ENCODE measurements at regions not wholly inside any gene's neighbourhood (a gene's known extent, or its start where the extent isn't known, plus 50 kb on each side); places are given as distances from the start of the nearest gene placed in this dataset.

GRCh38 chr11:114893329-114893728, 215.0 kb downstream of the NXPE2 start:
- no peak overlapping the region for H3K27ac ChIP-seq (replicated peaks; ENCODE audit: low read length)
- no peak overlapping the region for H2BK15ac ChIP-seq (ENCODE audit: low read length)
- H4K8ac ChIP-seq (ENCODE audit: low read depth, low read length) = no peak overlapping the region
- H2BK120ac ChIP-seq (ENCODE audit: low read depth, low read length) = no peak overlapping the region
- H3K14ac ChIP-seq (ENCODE audit: low read length) = no peak overlapping the region
- no peak overlapping the region for H2BK12ac ChIP-seq (ENCODE audit: low read length)
- no peak overlapping the region for H2BK5ac ChIP-seq (ENCODE audit: low read length)
- H3K4me2 ChIP-seq (ENCODE audit: insufficient read depth, low read length, poor library complexity, severe bottlenecking) = no peak overlapping the region
- no peak overlapping the region for H3K4ac ChIP-seq (ENCODE audit: low read length)
- H3K4me1 ChIP-seq (ENCODE audit: control insufficient read depth in 2 of 2, insufficient read depth in 1 of 2, low read depth in 1 of 2, low read length in 2 of 2) = peaks cover 0 to 13% of the 10 kb centered on the region in 2 donors
- H4K91ac ChIP-seq (ENCODE audit: low read depth, low read length, poor library complexity) = no peak overlapping the region
- H2AK5ac ChIP-seq (ENCODE audit: low read depth, low read length) = no peak overlapping the region
- peaks cover 0 to 2% of the 10 kb centered on the region in 2 donors for H3K9me3 ChIP-seq (replicated peaks in 1 of 2; ENCODE audit: control insufficient read depth in 2 of 2, insufficient read depth in 1 of 2, low read depth in 1 of 2, low read length in 2 of 2)
- H3K79me1 ChIP-seq (ENCODE audit: low read depth, low read length) = no peaks in the 10 kb centered on the region
- no peak overlapping the region for H3K4me3 ChIP-seq (ENCODE audit: low read length in 2 of 2)
- no peak overlapping the region for H2AFZ ChIP-seq (ENCODE audit: low read length)
- no peak overlapping the region for H3K23ac ChIP-seq (ENCODE audit: low read depth, low read length, poor library complexity)
- H3K18ac ChIP-seq (ENCODE audit: low read length) = no peak overlapping the region
- no peak for DNase-seq (ENCODE audit: low spot score)
- no CpG with 5 or more reads among the region's 5 CpGs for WGBS, 2 donors (ENCODE audit: extremely low coverage in 2 of 2, insufficient read length in 2 of 2, insufficient replicate concordance in 1 of 2)
- H3K36me3 ChIP-seq (replicated peaks in 1 of 2; ENCODE audit: control insufficient read depth in 2 of 2, insufficient read depth in 2 of 2, low read length in 2 of 2) = no peaks in the 10 kb centered on the region
- no peaks in the 10 kb centered on the region for H3K27me3 ChIP-seq (ENCODE audit: control insufficient read depth in 3 of 3, insufficient read depth in 3 of 3, low read depth in 1 of 3, low read length in 3 of 3)
- H3K9ac ChIP-seq (ENCODE audit: low read depth, low read length, poor library complexity) = no peak overlapping the region

- no peaks in the 10 kb centered on the region for H3K4me1 ChIP-seq (ENCODE audit: control insufficient read depth in 2 of 2, insufficient read depth in 1 of 2, low read depth in 1 of 2, low read length in 2 of 2)
- no peak overlapping the region for H3K4ac ChIP-seq (ENCODE audit: low read length)
- no peak overlapping the region for H3K23ac ChIP-seq (ENCODE audit: low read depth, low read length, poor library complexity)
- H3K27me3 ChIP-seq (ENCODE audit: control insufficient read depth in 3 of 3, insufficient read depth in 3 of 3, low read depth in 1 of 3, low read length in 3 of 3) = no peaks in the 10 kb centered on the region
- no peak overlapping the region for H3K4me3 ChIP-seq (ENCODE audit: low read length in 2 of 2)
- H2BK5ac ChIP-seq (ENCODE audit: low read length) = no peak overlapping the region
- DNase-seq (ENCODE audit: low spot score) = no peak
- H3K4me2 ChIP-seq (ENCODE audit: insufficient read depth, low read length, poor library complexity, severe bottlenecking) = no peak overlapping the region
- H3K9ac ChIP-seq (ENCODE audit: low read depth, low read length, poor library complexity) = no peak overlapping the region
- H3K27ac ChIP-seq (replicated peaks; ENCODE audit: low read length) = no peak overlapping the region
- H3K36me3 ChIP-seq (replicated peaks in 1 of 2; ENCODE audit: control insufficient read depth in 2 of 2, insufficient read depth in 2 of 2, low read length in 2 of 2) = no peaks in the 10 kb centered on the region
- no peaks in the 10 kb centered on the region for H3K9me3 ChIP-seq (replicated peaks in 1 of 2; ENCODE audit: control insufficient read depth in 2 of 2, insufficient read depth in 1 of 2, low read depth in 1 of 2, low read length in 2 of 2)
- no peak overlapping the region for H4K91ac ChIP-seq (ENCODE audit: low read depth, low read length, poor library complexity)
- no peak overlapping the region for H2AFZ ChIP-seq (ENCODE audit: low read length)
- H2BK12ac ChIP-seq (ENCODE audit: low read length) = no peak overlapping the region
- no peak overlapping the region for H3K14ac ChIP-seq (ENCODE audit: low read length)
- H2AK5ac ChIP-seq (ENCODE audit: low read depth, low read length) = no peak overlapping the region
- no peak overlapping the region for H2BK120ac ChIP-seq (ENCODE audit: low read depth, low read length)
- H3K18ac ChIP-seq (ENCODE audit: low read length) = no peak overlapping the region
- no peak overlapping the region for H4K8ac ChIP-seq (ENCODE audit: low read depth, low read length)
- H2BK15ac ChIP-seq (ENCODE audit: low read length) = no peak overlapping the region
- no peaks in the 10 kb centered on the region for H3K79me1 ChIP-seq (ENCODE audit: low read depth, low read length)
- WGBS, 2 donors (ENCODE audit: extremely low coverage in 2 of 2, insufficient read length in 2 of 2, insufficient replicate concordance in 1 of 2) = no CpG with 5 or more reads among the region's 4 CpGs
Observed at GRCh38 chr11:114896594-114896993, 218.3 kb downstream of the NXPE2 start.

- no peak for DNase-seq (ENCODE audit: low spot score)
- H3K9ac ChIP-seq (ENCODE audit: low read depth, low read length, poor library complexity) = peak overlapping the region; percentile 27
- no peak overlapping the region for H3K4ac ChIP-seq (ENCODE audit: low read length)
- no peak overlapping the region for H4K91ac ChIP-seq (ENCODE audit: low read depth, low read length, poor library complexity)
- H3K23ac ChIP-seq (ENCODE audit: low read depth, low read length, poor library complexity) = peak overlapping the region; percentile 34
- WGBS, 2 donors (ENCODE audit: extremely low coverage in 2 of 2, insufficient read length in 2 of 2, insufficient replicate concordance in 1 of 2) = no CpG with 5 or more reads among the region's 3 CpGs
- no peak overlapping the region for H3K14ac ChIP-seq (ENCODE audit: low read length)
- no peak overlapping the region for H2BK120ac ChIP-seq (ENCODE audit: low read depth, low read length)
- peaks cover 0 to 1% of the 10 kb centered on the region in 2 donors for H3K9me3 ChIP-seq (replicated peaks in 1 of 2; ENCODE audit: control insufficient read depth in 2 of 2, insufficient read depth in 1 of 2, low read depth in 1 of 2, low read length in 2 of 2)
- no peaks in the 10 kb centered on the region for H3K36me3 ChIP-seq (replicated peaks in 1 of 2; ENCODE audit: control insufficient read depth in 2 of 2, insufficient read depth in 2 of 2, low read length in 2 of 2)
- no peak overlapping the region for H3K4me3 ChIP-seq (ENCODE audit: low read length in 2 of 2)
- H3K79me1 ChIP-seq (ENCODE audit: low read depth, low read length) = no peaks in the 10 kb centered on the region
- H2BK12ac ChIP-seq (ENCODE audit: low read length) = no peak overlapping the region
- H3K27me3 ChIP-seq (ENCODE audit: control insufficient read depth in 3 of 3, insufficient read depth in 3 of 3, low read depth in 1 of 3, low read length in 3 of 3) = no peaks in the 10 kb centered on the region
- H2BK15ac ChIP-seq (ENCODE audit: low read length) = peak overlapping the region; percentile 30
- H3K4me2 ChIP-seq (ENCODE audit: insufficient read depth, low read length, poor library complexity, severe bottlenecking) = no peak overlapping the region
- H3K18ac ChIP-seq (ENCODE audit: low read length) = no peak overlapping the region
- no peak overlapping the region for H2AFZ ChIP-seq (ENCODE audit: low read length)
- H2AK5ac ChIP-seq (ENCODE audit: low read depth, low read length) = peak overlapping the region; percentile 40
- peaks cover 0 to 2% of the 10 kb centered on the region in 2 donors for H3K4me1 ChIP-seq (ENCODE audit: control insufficient read depth in 2 of 2, insufficient read depth in 1 of 2, low read depth in 1 of 2, low read length in 2 of 2)
- no peak overlapping the region for H4K8ac ChIP-seq (ENCODE audit: low read depth, low read length)
- H3K27ac ChIP-seq (replicated peaks; ENCODE audit: low read length) = no peak overlapping the region
- H2BK5ac ChIP-seq (ENCODE audit: low read length) = no peak overlapping the region
Observed at GRCh38 chr11:114909866-114910265, 231.5 kb downstream of the NXPE2 start.

GRCh38 chr11:114912826-114913225, 234.5 kb downstream of the NXPE2 start:
- no CpG with 5 or more reads among the region's 4 CpGs for WGBS, 2 donors (ENCODE audit: extremely low coverage in 2 of 2, insufficient read length in 2 of 2, insufficient replicate concordance in 1 of 2)
- Histone ChIP-seq H2AK5ac (ENCODE audit: low read depth, low read length) (no peak overlapping the region), H2AFZ (ENCODE audit: low read length) (no peak overlapping the region), H3K36me3 (replicated peaks in 1 of 2; ENCODE audit: control insufficient read depth in 2 of 2, insufficient read depth in 2 of 2, low read length in 2 of 2) (no peaks in the 10 kb centered on the region), H3K4me1 (ENCODE audit: control insufficient read depth in 2 of 2, insufficient read depth in 1 of 2, low read depth in 1 of 2, low read length in 2 of 2) (peaks cover 0 to 4% of the 10 kb centered on the region in 2 donors), H2BK12ac (ENCODE audit: low read length) (no peak overlapping the region), H2BK15ac (ENCODE audit: low read length) (no peak overlapping the region), H4K91ac (ENCODE audit: low read depth, low read length, poor library complexity) (no peak overlapping the region), H3K14ac (ENCODE audit: low read length) (no peak overlapping the region), H3K4me3 (ENCODE audit: low read length in 2 of 2) (no peak overlapping the region), H2BK5ac (ENCODE audit: low read length) (no peak overlapping the region), H3K79me1 (ENCODE audit: low read depth, low read length) (no peaks in the 10 kb centered on the region), H3K27me3 (ENCODE audit: control insufficient read depth in 3 of 3, insufficient read depth in 3 of 3, low read depth in 1 of 3, low read length in 3 of 3) (no peaks in the 10 kb centered on the region), H3K9ac (ENCODE audit: low read depth, low read length, poor library complexity) (no peak overlapping the region), H3K18ac (ENCODE audit: low read length) (no peak overlapping the region), H3K9me3 (replicated peaks in 1 of 2; ENCODE audit: control insufficient read depth in 2 of 2, insufficient read depth in 1 of 2, low read depth in 1 of 2, low read length in 2 of 2) (peaks cover 0 to 1% of the 10 kb centered on the region in 2 donors), H3K23ac (ENCODE audit: low read depth, low read length, poor library complexity) (no peak overlapping the region), H2BK120ac (ENCODE audit: low read depth, low read length) (no peak overlapping the region), H4K8ac (ENCODE audit: low read depth, low read length) (no peak overlapping the region), H3K27ac (replicated peaks; ENCODE audit: low read length) (no peak overlapping the region), H3K4me2 (ENCODE audit: insufficient read depth, low read length, poor library complexity, severe bottlenecking) (no peak overlapping the region), H3K4ac (ENCODE audit: low read length) (no peak overlapping the region)
- DNase-seq (ENCODE audit: low spot score) = no peak

All from neuronal stem cell (in vitro differentiated cells).